HCT116 (cell line): ENCODE measurements at regions not wholly inside any gene's neighbourhood (a gene's known extent, or its start where the extent isn't known, plus 50 kb on each side); places are given as distances from the start of the nearest gene placed in this dataset.

Source experiments
- ATAC-seq: fragments of 200-7000 bp; cut with Tn5 transposase; 2 replicates; pipeline ENCODE4 v1.9.1; 2020; ENCODE audit warnings: mild to moderate bottlenecking, moderate library complexity
- BruUV-seq: library from RNA; stranded (reverse); fragments of 400-500 nt; replicated peaks from 2 replicates; lab custom pipeline; 2021; lab: Mats Ljungman, UMichigan
- CTCF ChIA-PET: fragments of 300-600 bp; sonication (Branson Sonifier 250); formaldehyde crosslinking; loops from one replicate; lab custom pipeline; 2021; ENCODE audit warnings: antibody characterized with exemption; lab: Charles Lee
- POLR2A ChIA-PET: fragments of 300-600, 350-600 bp; sonication (Branson Sonifier 250); formaldehyde crosslinking; loops from one replicate; lab custom pipeline; 2021; ENCODE audit warnings: antibody characterized with exemption; lab: Charles Lee
- RAD21 ChIA-PET, 2 experiments: fragments of 300-600 bp; sonication (Branson Sonifier 250); formaldehyde crosslinking; loops; one replicate each; lab custom pipeline; 2023; ENCODE audit warnings: low total read pairs in 2 of 2; ENCODE audit not compliant: uncharacterized antibody in 2 of 2, unreplicated experiment in 2 of 2, low non-redundant PET in 1 of 2; lab: Charles Lee
- DNase-seq: peaks from one replicate; pipeline ENCODE4 v3.0.0-alpha.2; 2010; ENCODE audit warnings: low read depth, low spot score
- H2AFZ ChIP-seq: fragments of 200-600 bp; shearing (Covaris generic), sonication (generic); 2 replicates; pipeline ENCODE4 v1.6.1; 2017; ENCODE audit warnings: low read depth, mixed run types, mixed read lengths, antibody characterized with exemption, low read length; ENCODE audit not compliant: poor library complexity, severe bottlenecking
- H3K27ac ChIP-seq: 2 replicates; pipeline ENCODE4 v1.5.1; 2012; ENCODE audit warnings: low read depth, low read length
- H3K27me3 ChIP-seq: fragments of 200-600 bp; sonication (generic); 2 replicates; pipeline ENCODE4 v1.6.1; 2016; ENCODE audit warnings: mixed run types, low read length, mixed read lengths; ENCODE audit not compliant: insufficient read depth
- H3K36me3 ChIP-seq, 2 experiments: fragments of 200-500 bp in 1 of 2; fragments of 200-600 bp in 1 of 2; sonication (Bioruptor generic) in 1 of 2; sonication (generic) in 1 of 2; 2 replicates each; pipeline versions ENCODE4 v1.5.1 to v1.6.1; 2014 to 2016; ENCODE audit warnings: low read length in 2 of 2, inconsistent platforms in 1 of 2, mixed read lengths in 1 of 2, mixed run types in 1 of 2; ENCODE audit not compliant: insufficient read depth in 2 of 2, control insufficient read depth in 1 of 2
- H3K4me1 ChIP-seq, 2 experiments: fragments of 200-600 bp in 1 of 2; sonication (generic) in 1 of 2; 2 replicates each; pipeline versions ENCODE4 v1.5.1 to v1.6.1; 2012 to 2017; ENCODE audit warnings: low read length in 2 of 2, inconsistent platforms in 1 of 2, mild to moderate bottlenecking in 1 of 2, mixed read lengths in 1 of 2, mixed run types in 1 of 2, moderate library complexity in 1 of 2; ENCODE audit not compliant: insufficient read depth in 2 of 2, control insufficient read depth in 1 of 2
- H3K4me2 ChIP-seq: fragments of 200-600 bp; sonication (generic); 2 replicates; pipeline ENCODE4 v1.6.1; 2017; ENCODE audit warnings: mixed run types, low read length, mixed read lengths
- H3K4me3 ChIP-seq, 2 experiments: fragments of 200-600 bp in 1 of 2; sonication (generic) in 1 of 2; replicated peaks in 1 of 2; 2 replicates each; pipeline ENCODE4 v1.5.1; 2011 to 2016; ENCODE audit warnings: low read length in 2 of 2, control low read depth in 1 of 2, low read depth in 1 of 2, mild to moderate bottlenecking in 1 of 2, mixed read lengths in 1 of 2, mixed run types in 1 of 2
- H3K79me2 ChIP-seq: fragments of 200-600 bp; sonication (generic); 2 replicates; pipeline ENCODE4 v1.6.1; 2017; ENCODE audit warnings: mild to moderate bottlenecking, mixed run types, low read length, moderate library complexity, mixed read lengths; ENCODE audit not compliant: insufficient read depth
- H3K9ac ChIP-seq: fragments of 200-600 bp; sonication (generic); 2 replicates; pipeline ENCODE4 v1.6.1; 2016; ENCODE audit warnings: low read length, mixed read lengths
- H3K9me2 ChIP-seq: fragments of 200-600 bp; sonication (generic), shearing (Covaris generic); 2 replicates; pipeline ENCODE4 v1.6.1; 2017; ENCODE audit warnings: mixed run types, mild to moderate bottlenecking, moderate library complexity; ENCODE audit not compliant: insufficient read depth
- H3K9me3 ChIP-seq, 2 experiments: fragments of 200-500 bp in 1 of 2; fragments of 200-600 bp in 1 of 2; sonication (Bioruptor generic) in 1 of 2; sonication (generic) in 1 of 2; 2 replicates each; pipeline ENCODE4 v1.6.1; 2014 to 2017; ENCODE audit warnings: low read length in 2 of 2, mixed read lengths in 2 of 2, inconsistent platforms in 1 of 2, low read depth in 1 of 2, mild to moderate bottlenecking in 1 of 2, mixed run types in 1 of 2, moderate library complexity in 1 of 2; ENCODE audit not compliant: control insufficient read depth in 1 of 2, insufficient read depth in 1 of 2
- H4K20me1 ChIP-seq: fragments of 200-600 bp; sonication (generic), shearing (Covaris generic); 2 replicates; pipeline ENCODE4 v1.6.1; 2017; ENCODE audit warnings: mixed run types, mild to moderate bottlenecking, moderate library complexity; ENCODE audit not compliant: insufficient read depth
- ATF3 ChIP-seq: IDR thresholded peaks from 2 replicates; pipeline ENCODE4 v1.6.1; 2012
- CBX3 ChIP-seq: IDR thresholded peaks from 2 replicates; pipeline ENCODE4 v1.6.1; 2012; ENCODE audit warnings: low read depth
- CEBPB ChIP-seq: IDR thresholded peaks from 2 replicates; pipeline ENCODE4 v1.6.1; 2012; ENCODE audit warnings: low read depth
- CTCF ChIP-seq, 3 experiments: fragments of 200-600 bp in 1 of 3; sonication (generic) in 1 of 3; IDR thresholded peaks in 2 of 3; conservative IDR thresholded peaks in 1 of 3; 2 replicates each; pipeline ENCODE4 v1.5.1; 2012 to 2017; ENCODE audit warnings: low read depth in 2 of 3, low read length in 2 of 3, antibody characterized with exemption in 1 of 3, borderline replicate concordance in 1 of 3, control low read depth in 1 of 3, mild to moderate bottlenecking in 1 of 3, mixed read lengths in 1 of 3, mixed run types in 1 of 3, moderate library complexity in 1 of 3; ENCODE audit not compliant: insufficient read depth in 1 of 3
- EGR1 ChIP-seq: IDR thresholded peaks from 2 replicates; pipeline ENCODE4 v1.6.1; 2012; ENCODE audit warnings: low read depth
- ELF1 ChIP-seq: IDR thresholded peaks from 2 replicates; pipeline ENCODE4 v1.6.1; 2012; ENCODE audit warnings: low read depth, borderline replicate concordance
- EZH2 ChIP-seq: fragments of 200-600 bp; sonication (generic); IDR thresholded peaks from 2 replicates; pipeline ENCODE4 v1.6.1; 2017; ENCODE audit warnings: antibody characterized with exemption, mixed run types
- FOSL1 ChIP-seq: IDR thresholded peaks from 2 replicates; pipeline ENCODE4 v1.6.1; 2012; ENCODE audit warnings: low read depth
- JUND ChIP-seq: IDR thresholded peaks from 2 replicates; pipeline ENCODE4 v1.6.1; 2012
- MAX ChIP-seq: IDR thresholded peaks from 2 replicates; pipeline ENCODE4 v1.6.1; 2012
- POLR2A ChIP-seq: IDR thresholded peaks from 2 replicates; pipeline ENCODE4 v1.7.0; 2011; ENCODE audit warnings: borderline replicate concordance; ENCODE audit not compliant: insufficient read depth, insufficient read length; ENCODE audit errors: extremely low read depth
- POLR2AphosphoS5 ChIP-seq: IDR thresholded peaks from 2 replicates; pipeline ENCODE4 v1.6.1; 2011; ENCODE audit warnings: mild to moderate bottlenecking, low read depth, low read length, moderate library complexity
- RAD21 ChIP-seq: IDR thresholded peaks from 2 replicates; pipeline ENCODE4 v1.6.1; 2012; ENCODE audit warnings: low read depth, mild to moderate bottlenecking
- REST ChIP-seq: IDR thresholded peaks from 2 replicates; pipeline ENCODE4 v1.6.1; 2012; ENCODE audit warnings: low read depth
- SIN3A ChIP-seq: IDR thresholded peaks from 2 replicates; pipeline ENCODE4 v1.6.1; 2012; ENCODE audit warnings: low read depth
- SP1 ChIP-seq: IDR thresholded peaks from 2 replicates; pipeline ENCODE4 v1.6.1; 2012; ENCODE audit warnings: low read depth
- TCF7L2 ChIP-seq: IDR thresholded peaks from 2 replicates; pipeline ENCODE4 v1.7.0; 2011; ENCODE audit warnings: borderline replicate concordance, inconsistent platforms; ENCODE audit not compliant: insufficient read depth, insufficient read length; ENCODE audit errors: extremely low read depth
- ZBTB33 ChIP-seq: IDR thresholded peaks from 2 replicates; pipeline ENCODE4 v1.6.1; 2011; ENCODE audit warnings: mild to moderate bottlenecking, low read length, moderate library complexity; ENCODE audit not compliant: insufficient replicate concordance; ENCODE audit errors: extremely low read depth
- ZFX ChIP-seq: fragments of 450-650 bp; IDR thresholded peaks from 2 replicates; pipeline ENCODE4 v1.6.1; 2017
- ZNF274 ChIP-seq: fragments of 200-500 bp; sonication (Bioruptor generic); IDR thresholded peaks from 2 replicates; pipeline ENCODE4 v1.6.1; 2014; ENCODE audit warnings: mild to moderate bottlenecking, low read depth, low read length, inconsistent platforms
- intact Hi-C: fragments of 100-400 bp; cut with micrococcal nuclease; formaldehyde crosslinking; loops from 2 replicates; pipeline ENCODE4 v1.10.0; 2022

GRCh38 chr7:125201002-125201401, 271.4 kb upstream of the POT1 start:
- RAD21 ChIA-PET = no interaction called here
- Histone ChIP-seq H3K36me3 (no peaks in the 10 kb centered on the region), H3K27me3 (no peaks in the 10 kb centered on the region), H3K9me3 (no peaks in the 10 kb centered on the region), H3K4me2 (no peak overlapping the region), H4K20me1 (no peaks in the 10 kb centered on the region), H3K27ac (no peak overlapping the region), H3K79me2 (no peaks in the 10 kb centered on the region), H3K4me1 (no peaks in the 10 kb centered on the region), H3K9ac (no peak overlapping the region), H2AFZ (no peak overlapping the region), H3K9me2 (no peaks in the 10 kb centered on the region), H3K4me3 (no peak overlapping the region)
- intact Hi-C loops = no loop called here
- CTCF ChIA-PET = no interaction called here
- ATAC-seq = no peak
- BruUV-seq = no TSS peak
- TF ChIP-seq CBX3 (no peak), SP1 (no peak), EGR1 (no peak), REST (no peak), TCF7L2 (no peak), CEBPB (no peak), POLR2A (no peak), RAD21 (no peak), CTCF (IDR thresholded peaks at IDR 0.05 in 2 of 3, conservative IDR thresholded peaks at IDR 0.05 in 1 of 3; ENCODE audit: borderline replicate concordance in 1 of 3, insufficient read depth in 1 of 3, low read depth in 2 of 3, low read length in 2 of 3) (no peak), SIN3A (no peak), ELF1 (no peak), ATF3 (no peak), ZBTB33 (no peak), FOSL1 (no peak), ZFX (no peak), ZNF274 (no peak), POLR2AphosphoS5 (no peak), JUND (no peak), EZH2 (no peak), MAX (no peak)
- POLR2A ChIA-PET = no interaction called here
- no peak for DNase-seq
